ENCODE measurements at regions not wholly inside any gene's neighbourhood (a gene's known extent, or its start where the extent isn't known, plus 50 kb on each side); places are given as distances from the start of the nearest gene placed in this dataset.

DNA sequence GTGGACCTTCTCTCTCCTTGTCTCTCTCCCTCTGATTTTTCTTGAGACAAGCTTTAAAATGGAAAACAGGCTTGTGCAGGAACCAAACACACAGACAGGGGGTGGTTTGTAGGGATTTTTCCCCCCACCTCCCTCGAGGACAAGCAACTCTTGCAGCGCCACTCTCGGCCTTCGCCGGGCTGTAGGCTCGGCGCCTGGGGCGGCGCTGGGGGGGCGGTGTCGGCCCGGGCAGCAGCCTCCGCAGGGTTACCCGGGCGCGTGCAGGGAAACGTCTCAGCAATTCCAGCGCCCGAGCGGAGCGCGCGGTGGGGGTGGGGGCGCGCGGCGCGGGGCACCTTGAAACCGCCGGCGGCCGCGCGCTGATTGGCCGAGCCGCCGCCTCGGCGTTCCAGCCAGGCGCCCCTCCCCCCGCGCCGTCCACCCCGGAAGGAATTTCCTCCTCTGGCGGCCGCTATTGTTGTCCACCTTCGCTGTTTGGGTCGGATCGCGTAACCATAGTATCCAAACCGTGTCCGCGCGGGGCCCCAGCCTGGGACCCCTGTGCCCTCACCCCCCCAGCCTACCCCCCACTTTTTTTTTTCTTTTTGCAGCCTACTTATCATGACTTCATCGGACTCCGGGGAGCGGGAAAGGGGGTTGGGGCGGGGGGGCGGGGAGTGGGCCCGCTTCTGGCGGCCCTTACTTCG is 59.8 kb upstream of the ACOT11 start:
- peak overlapping the region; percentile 97 for H3K9ac ChIP-seq (ENCODE audit: low read depth, low read length, poor library complexity, severe bottlenecking)
- TF ChIP-seq EZH2phosphoT487 (IDR thresholded peaks at IDR 0.05; ENCODE audit: borderline replicate concordance) = no peak
- TF ChIP-seq, protein P1, sequence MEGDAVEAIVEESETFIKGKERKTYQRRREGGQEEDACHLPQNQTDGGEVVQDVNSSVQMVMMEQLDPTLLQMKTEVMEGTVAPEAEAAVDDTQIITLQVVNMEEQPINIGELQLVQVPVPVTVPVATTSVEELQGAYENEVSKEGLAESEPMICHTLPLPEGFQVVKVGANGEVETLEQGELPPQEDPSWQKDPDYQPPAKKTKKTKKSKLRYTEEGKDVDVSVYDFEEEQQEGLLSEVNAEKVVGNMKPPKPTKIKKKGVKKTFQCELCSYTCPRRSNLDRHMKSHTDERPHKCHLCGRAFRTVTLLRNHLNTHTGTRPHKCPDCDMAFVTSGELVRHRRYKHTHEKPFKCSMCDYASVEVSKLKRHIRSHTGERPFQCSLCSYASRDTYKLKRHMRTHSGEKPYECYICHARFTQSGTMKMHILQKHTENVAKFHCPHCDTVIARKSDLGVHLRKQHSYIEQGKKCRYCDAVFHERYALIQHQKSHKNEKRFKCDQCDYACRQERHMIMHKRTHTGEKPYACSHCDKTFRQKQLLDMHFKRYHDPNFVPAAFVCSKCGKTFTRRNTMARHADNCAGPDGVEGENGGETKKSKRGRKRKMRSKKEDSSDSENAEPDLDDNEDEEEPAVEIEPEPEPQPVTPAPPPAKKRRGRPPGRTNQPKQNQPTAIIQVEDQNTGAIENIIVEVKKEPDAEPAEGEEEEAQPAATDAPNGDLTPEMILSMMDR (conservative IDR thresholded peaks at IDR 0.05; ENCODE audit: low read length) = no peak
- H3K4me1 ChIP-seq (ENCODE audit: insufficient read depth, low read length, poor library complexity, severe bottlenecking) = peaks cover 22% of the 10 kb centered on the region
- H3K27me3 ChIP-seq (ENCODE audit: insufficient read depth, low read length, poor library complexity, severe bottlenecking) = no peaks in the 10 kb centered on the region
- peak overlapping the region; percentile 98 for H3K4me3 ChIP-seq (ENCODE audit: low read length, poor library complexity, severe bottlenecking)
- H3K9me3 ChIP-seq (ENCODE audit: insufficient read depth, low read depth, low read length) = no peaks in the 10 kb centered on the region
- no peaks in the 10 kb centered on the region for H3K36me3 ChIP-seq (ENCODE audit: insufficient read depth, low read length)
- H4K20me1 ChIP-seq (ENCODE audit: insufficient read depth, low read length, poor library complexity, severe bottlenecking) = no peaks in the 10 kb centered on the region
- no peaks in the 10 kb centered on the region for H3K79me2 ChIP-seq (ENCODE audit: insufficient read depth, low read length)
- peak overlapping the region; percentile 98 for H3K4me2 ChIP-seq (ENCODE audit: low read depth, low read length, poor library complexity, severe bottlenecking)
- no peaks in the 10 kb centered on the region for H3F3A ChIP-seq (ENCODE audit: low read depth)
- H3K9me2 ChIP-seq (replicated peaks; ENCODE audit: low read depth, low read length) = no peaks in the 10 kb centered on the region
- H2AFZ ChIP-seq (ENCODE audit: low read length) = peak overlapping the region; percentile 68

DNA sequence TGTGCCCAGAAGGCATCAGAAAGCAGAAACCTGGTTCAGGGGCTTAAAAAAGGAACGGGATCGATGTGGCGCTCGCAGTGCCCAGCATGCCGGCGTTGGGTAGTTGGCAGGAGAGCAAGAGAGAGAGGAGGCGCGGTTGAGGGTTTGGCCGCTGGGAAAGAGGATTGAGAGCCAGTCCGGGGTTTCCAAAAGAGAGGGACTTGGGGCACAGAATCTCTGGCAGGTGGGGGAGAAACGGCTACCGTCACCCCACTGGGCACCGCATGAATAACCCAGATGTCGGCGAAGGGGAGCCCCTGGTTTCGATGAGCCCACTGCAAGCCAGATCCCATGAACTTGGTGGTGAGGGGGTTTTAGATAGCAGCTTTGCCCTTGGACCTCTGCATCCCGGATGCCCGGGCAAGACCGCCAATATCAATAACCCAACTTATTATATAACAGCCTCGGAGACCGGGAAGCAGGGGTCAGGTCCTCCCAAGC is 60.4 kb upstream of the ACOT11 start:
- Histone ChIP-seq H3K9me3 (ENCODE audit: insufficient read depth, low read depth, low read length) (no peaks in the 10 kb centered on the region), H3K9me2 (replicated peaks; ENCODE audit: low read depth, low read length) (no peaks in the 10 kb centered on the region), H3K9ac (ENCODE audit: low read depth, low read length, poor library complexity, severe bottlenecking) (peak overlapping the region; percentile 97), H3K79me2 (ENCODE audit: insufficient read depth, low read length) (no peaks in the 10 kb centered on the region), H4K20me1 (ENCODE audit: insufficient read depth, low read length, poor library complexity, severe bottlenecking) (no peaks in the 10 kb centered on the region), H3K4me2 (ENCODE audit: low read depth, low read length, poor library complexity, severe bottlenecking) (peak overlapping the region; percentile 98), H3F3A (ENCODE audit: low read depth) (no peaks in the 10 kb centered on the region), H2AFZ (ENCODE audit: low read length) (0 out of 2 replicates have a peak overlapping the region, but pooled peaks have one; percentile 61), H3K27me3 (ENCODE audit: insufficient read depth, low read length, poor library complexity, severe bottlenecking) (no peaks in the 10 kb centered on the region), H3K36me3 (ENCODE audit: insufficient read depth, low read length) (no peaks in the 10 kb centered on the region), H3K4me1 (ENCODE audit: insufficient read depth, low read length, poor library complexity, severe bottlenecking) (peaks cover 22% of the 10 kb centered on the region), H3K4me3 (ENCODE audit: low read length, poor library complexity, severe bottlenecking) (peak overlapping the region; percentile 98)
- TF ChIP-seq, protein P1 (conservative IDR thresholded peaks at IDR 0.05; ENCODE audit: low read length) = no peak
- TF ChIP-seq EZH2phosphoT487 (IDR thresholded peaks at IDR 0.05; ENCODE audit: borderline replicate concordance) = no peak

DNA sequence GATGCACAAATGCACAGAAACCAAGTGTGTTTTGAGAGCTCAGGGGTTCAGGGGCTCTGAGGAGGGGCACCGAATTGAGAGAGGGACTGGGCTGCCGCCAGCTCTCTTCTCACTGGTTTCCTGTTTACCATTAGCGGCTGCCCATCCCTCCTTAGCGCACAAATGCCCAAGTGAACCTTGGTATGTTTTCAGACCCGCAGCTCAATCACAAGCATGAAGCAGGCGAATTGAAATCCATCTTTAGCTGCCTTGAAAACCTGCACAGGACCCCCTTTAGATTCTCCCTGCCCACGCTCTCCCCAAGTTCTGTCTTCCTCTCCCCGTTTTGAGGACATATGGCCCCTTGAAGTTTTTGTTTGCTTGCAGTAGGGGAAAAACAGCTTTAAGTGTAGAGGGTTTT is 61.1 kb upstream of the ACOT11 start:
- no peak overlapping the region for H3K4me3 ChIP-seq (ENCODE audit: low read length, poor library complexity, severe bottlenecking)

More for the DNA sequence above, 61.1 kb upstream of the ACOT11 start:
- H3K79me2 ChIP-seq (ENCODE audit: insufficient read depth, low read length) = no peaks in the 10 kb centered on the region
- no peaks in the 10 kb centered on the region for H3F3A ChIP-seq (ENCODE audit: low read depth)
- H4K20me1 ChIP-seq (ENCODE audit: insufficient read depth, low read length, poor library complexity, severe bottlenecking) = no peaks in the 10 kb centered on the region
- peak overlapping the region; percentile 61 for H2AFZ ChIP-seq (ENCODE audit: low read length)
- no peaks in the 10 kb centered on the region for H3K9me2 ChIP-seq (replicated peaks; ENCODE audit: low read depth, low read length)
- TF ChIP-seq, protein P1 (conservative IDR thresholded peaks at IDR 0.05; ENCODE audit: low read length) = no peak
- no peak for TF ChIP-seq EZH2phosphoT487 (IDR thresholded peaks at IDR 0.05; ENCODE audit: borderline replicate concordance)
- peak overlapping the region; percentile 98 for H3K4me2 ChIP-seq (ENCODE audit: low read depth, low read length, poor library complexity, severe bottlenecking)
- H3K36me3 ChIP-seq (ENCODE audit: insufficient read depth, low read length) = no peaks in the 10 kb centered on the region
- H3K27me3 ChIP-seq (ENCODE audit: insufficient read depth, low read length, poor library complexity, severe bottlenecking) = no peaks in the 10 kb centered on the region
- H3K4me1 ChIP-seq (ENCODE audit: insufficient read depth, low read length, poor library complexity, severe bottlenecking) = peaks cover 22% of the 10 kb centered on the region
- peak overlapping the region; percentile 97 for H3K9ac ChIP-seq (ENCODE audit: low read depth, low read length, poor library complexity, severe bottlenecking)
- no peaks in the 10 kb centered on the region for H3K9me3 ChIP-seq (ENCODE audit: insufficient read depth, low read depth, low read length)

Measured in Loucy (cell line).